Ishikawa (cell line): ENCODE measurements at regions not wholly inside any gene's neighbourhood (a gene's known extent, or its start where the extent isn't known, plus 50 kb on each side); places are given as distances from the start of the nearest gene placed in this dataset.

ENCODE experiments used
- CEBPB ChIP-seq: IDR thresholded peaks from 2 replicates; pipeline ENCODE4 v1.6.1; 2012
- CREB1 ChIP-seq: IDR thresholded peaks from 2 replicates; pipeline ENCODE4 v1.6.1; 2012; ENCODE audit warnings: low read depth
- EGR1 ChIP-seq: IDR thresholded peaks from 2 replicates; pipeline ENCODE4 v1.6.1; 2012
- EP300 ChIP-seq: IDR thresholded peaks from 2 replicates; pipeline ENCODE4 v1.6.1; 2012; ENCODE audit warnings: borderline replicate concordance
- FOXM1 ChIP-seq: IDR thresholded peaks from 2 replicates; pipeline ENCODE4 v1.6.1; 2012; ENCODE audit warnings: low read depth, borderline replicate concordance
- MAX ChIP-seq: IDR thresholded peaks from 2 replicates; pipeline ENCODE4 v1.6.1; 2012
- NFIC ChIP-seq: IDR thresholded peaks from 2 replicates; pipeline ENCODE4 v1.6.1; 2012
- RAD21 ChIP-seq: IDR thresholded peaks from 2 replicates; pipeline ENCODE4 v1.6.1; 2012; ENCODE audit warnings: low read depth
- REST ChIP-seq: IDR thresholded peaks from 2 replicates; pipeline ENCODE4 v1.6.1; 2012; ENCODE audit warnings: low read depth, mild to moderate bottlenecking
- TAF1 ChIP-seq: IDR thresholded peaks from 2 replicates; pipeline ENCODE4 v1.6.1; 2012; ENCODE audit warnings: low read depth, mild to moderate bottlenecking
- TCF12 ChIP-seq: IDR thresholded peaks from 2 replicates; pipeline ENCODE4 v1.6.1; 2012; ENCODE audit warnings: low read depth
- TEAD4 ChIP-seq: IDR thresholded peaks from 2 replicates; pipeline ENCODE4 v1.6.1; 2012
- USF1 ChIP-seq: IDR thresholded peaks from 2 replicates; pipeline ENCODE4 v1.6.1; 2012
- YY1 ChIP-seq: IDR thresholded peaks from 2 replicates; pipeline ENCODE4 v1.6.1; 2012; ENCODE audit warnings: low read depth
- ZBTB7A ChIP-seq: IDR thresholded peaks from 2 replicates; pipeline ENCODE4 v1.6.1; 2012; ENCODE audit warnings: low read depth

GRCh38 chr6:118367314-118367713 is 180.8 kb upstream of the PLN start:
- TF ChIP-seq EGR1 (no peak), REST (no peak), TAF1 (no peak), CREB1 (no peak), NFIC (no peak), TCF12 (no peak), YY1 (no peak)

- TF ChIP-seq EP300 = no peak
- no peak for TF ChIP-seq CEBPB
- TF ChIP-seq EGR1 = no peak
- no peak for TF ChIP-seq CREB1
- TF ChIP-seq NFIC = no peak
- TF ChIP-seq TEAD4 = no peak
- TF ChIP-seq TCF12 = no peak
- TF ChIP-seq RAD21 = no peak
- no peak for TF ChIP-seq USF1
- no peak for TF ChIP-seq TAF1
- no peak for TF ChIP-seq REST
- TF ChIP-seq YY1 = no peak
- TF ChIP-seq MAX = no peak
- no peak for TF ChIP-seq ZBTB7A
- TF ChIP-seq FOXM1 = no peak
Observed at GRCh38 chr6:118370722-118371121, 177.4 kb upstream of the PLN start.

- TF ChIP-seq CEBPB (no peak), ZBTB7A (no peak), EGR1 (no peak), TCF12 (no peak), EP300 (no peak), REST (no peak), TEAD4 (no peak), MAX (no peak), RAD21 (no peak), FOXM1 (no peak), YY1 (no peak), CREB1 (no peak), TAF1 (no peak), NFIC (no peak), USF1 (no peak)
Observed at GRCh38 chr6:118371955-118372354, 176.1 kb upstream of the PLN start.

GRCh38 chr6:118372413-118372812 is 175.7 kb upstream of the PLN start:
- TF ChIP-seq YY1 = no peak
- TF ChIP-seq EP300 = no peak
- no peak for TF ChIP-seq FOXM1
- TF ChIP-seq MAX = no peak
- no peak for TF ChIP-seq REST
- TF ChIP-seq NFIC = no peak
- no peak for TF ChIP-seq USF1
- TF ChIP-seq ZBTB7A = no peak
- no peak for TF ChIP-seq TAF1
- no peak for TF ChIP-seq CREB1
- no peak for TF ChIP-seq TCF12
- TF ChIP-seq EGR1 = no peak
